Astrocyte (in vitro differentiated cells and primary cell): ENCODE measurements at regions not wholly inside any gene's neighbourhood (a gene's known extent, or its start where the extent isn't known, plus 50 kb on each side); places are given as distances from the start of the nearest gene placed in this dataset.

ENCODE experiments used
- DNase-seq: peaks from one replicate; pipeline ENCODE4 v3.0.0-alpha.2; 2010; ENCODE audit warnings: low read depth
- FAIRE-seq: peaks from 2 replicates; lab custom pipeline; 2011; peaks lifted over from hg19 to GRCh38; lab: Jason Lieb, UNC
- H2AFZ ChIP-seq: 2 replicates; pipeline ENCODE4 v1.6.0; 2012; ENCODE audit warnings: low read depth, low read length, inconsistent platforms
- H3K27ac ChIP-seq: 2 replicates; pipeline ENCODE4 v1.5.1; 2011; ENCODE audit warnings: low read depth, low read length, inconsistent platforms
- H3K27me3 ChIP-seq: 2 replicates; pipeline ENCODE4 v1.6.0; 2011; ENCODE audit warnings: low read length, inconsistent platforms; ENCODE audit not compliant: insufficient read depth
- H3K36me3 ChIP-seq: 2 replicates; pipeline ENCODE4 v1.5.1; 2011; ENCODE audit warnings: low read length, inconsistent platforms; ENCODE audit not compliant: insufficient read depth
- H3K4me1 ChIP-seq: 2 replicates; pipeline ENCODE4 v1.5.1; 2011; ENCODE audit warnings: low read length, inconsistent platforms; ENCODE audit not compliant: insufficient read depth
- H3K4me2 ChIP-seq: 2 replicates; pipeline ENCODE4 v1.6.0; 2012; ENCODE audit warnings: low read length, inconsistent platforms
- H3K4me3 ChIP-seq: 2 replicates; pipeline ENCODE4 v1.5.1; 2011; ENCODE audit warnings: low read depth, mild to moderate bottlenecking, low read length, inconsistent platforms; ENCODE audit not compliant: insufficient read depth
- H3K79me2 ChIP-seq: 2 replicates; pipeline ENCODE4 v1.6.0; 2012; ENCODE audit warnings: mild to moderate bottlenecking, low read length, inconsistent platforms; ENCODE audit not compliant: insufficient read depth
- H3K9ac ChIP-seq: 2 replicates; pipeline ENCODE4 v1.6.0; 2012; ENCODE audit warnings: mild to moderate bottlenecking, low read length, inconsistent platforms
- H3K9me3 ChIP-seq: 2 replicates; pipeline ENCODE4 v1.5.1; 2012; ENCODE audit warnings: low read depth, mild to moderate bottlenecking, low read length, inconsistent platforms; ENCODE audit not compliant: insufficient read depth
- H4K20me1 ChIP-seq: 2 replicates; pipeline ENCODE4 v1.6.0; 2012; ENCODE audit warnings: low read length, inconsistent platforms; ENCODE audit not compliant: insufficient read depth
- H3K27ac Mint-ChIP-seq: one replicate; pipeline ENCODE4 v1.8.0; 2021; ENCODE audit warnings: mild to moderate bottlenecking, mixed read lengths; ENCODE audit not compliant: unreplicated experiment
- H3K27me3 Mint-ChIP-seq: one replicate; pipeline ENCODE4 v1.8.0; 2021; ENCODE audit warnings: low read depth, mixed read lengths; ENCODE audit not compliant: unreplicated experiment
- H3K36me3 Mint-ChIP-seq: one replicate; pipeline ENCODE4 v1.8.0; 2021; ENCODE audit warnings: low read depth, mixed read lengths; ENCODE audit not compliant: unreplicated experiment
- H3K4me1 Mint-ChIP-seq: one replicate; pipeline ENCODE4 v1.8.0; 2021; ENCODE audit warnings: low read depth, mixed read lengths; ENCODE audit not compliant: unreplicated experiment
- H3K4me3 Mint-ChIP-seq: one replicate; pipeline ENCODE4 v1.8.0; 2021; ENCODE audit warnings: mild to moderate bottlenecking, moderate library complexity, mixed read lengths; ENCODE audit not compliant: unreplicated experiment
- H3K9me3 Mint-ChIP-seq: one replicate; pipeline ENCODE4 v1.8.0; 2021; ENCODE audit warnings: mild to moderate bottlenecking, mixed read lengths; ENCODE audit not compliant: unreplicated experiment
- CTCF ChIP-seq: IDR thresholded peaks from 2 replicates; pipeline ENCODE4 v1.5.1; 2011; ENCODE audit warnings: low read depth, mild to moderate bottlenecking, inconsistent platforms, low read length, moderate library complexity; ENCODE audit not compliant: insufficient read depth
- EZH2 ChIP-seq: IDR thresholded peaks from 2 replicates; pipeline ENCODE4 v1.6.1; 2012; ENCODE audit warnings: mild to moderate bottlenecking, low read length, inconsistent platforms; ENCODE audit not compliant: insufficient read depth

- FAIRE-seq = no peak
- H3K27ac Mint-ChIP-seq = peak overlapping the region; percentile 16
These were observed 54.4 kb upstream of the BHLHE23 start for GRCh38 chr20:63061051-63061770.

GRCh38 chr20:63060057-63060991 is 53.6 kb upstream of the BHLHE23 start:
- no peak overlapping the region for H3K4me3 Mint-ChIP-seq
- no peaks in the 10 kb centered on the region for H3K36me3 Mint-ChIP-seq
- no peaks in the 10 kb centered on the region for H3K79me2 ChIP-seq
- peaks cover 7% of the 10 kb centered on the region for H3K9me3 ChIP-seq
- no peak overlapping the region for H3K27ac Mint-ChIP-seq
- H2AFZ ChIP-seq = no peak overlapping the region
- H3K4me3 ChIP-seq = no peak overlapping the region
- H4K20me1 ChIP-seq = peaks cover 11% of the 10 kb centered on the region
- peaks cover 4% of the 10 kb centered on the region for H3K9me3 Mint-ChIP-seq
- H3K4me1 Mint-ChIP-seq = no peaks in the 10 kb centered on the region
- H3K27me3 ChIP-seq = peaks cover 2% of the 10 kb centered on the region
- peaks cover 25% of the 10 kb centered on the region for H3K27me3 Mint-ChIP-seq
- no peak overlapping the region for H3K9ac ChIP-seq
- H3K4me1 ChIP-seq = no peaks in the 10 kb centered on the region
- TF ChIP-seq EZH2 = no peak
- no peak for TF ChIP-seq CTCF
- DNase-seq (peak; percentile 45), FAIRE-seq (no peak)
- no peak overlapping the region for H3K4me2 ChIP-seq
- no peak overlapping the region for H3K27ac ChIP-seq
- H3K36me3 ChIP-seq = no peaks in the 10 kb centered on the region

More at GRCh38 chr20:63061051-63061770, 54.4 kb upstream of the BHLHE23 start:
- H3K9me3 Mint-ChIP-seq = peaks cover 4% of the 10 kb centered on the region
- H3K36me3 Mint-ChIP-seq = no peaks in the 10 kb centered on the region
- Histone ChIP-seq H3K4me1 (no peaks in the 10 kb centered on the region), H4K20me1 (peaks cover 11% of the 10 kb centered on the region), H3K4me2 (no peak overlapping the region), H3K27me3 (peaks cover 2% of the 10 kb centered on the region), H3K9me3 (peaks cover 7% of the 10 kb centered on the region), H2AFZ (no peak overlapping the region), H3K36me3 (no peaks in the 10 kb centered on the region), H3K4me3 (no peak overlapping the region), H3K9ac (no peak overlapping the region), H3K27ac (no peak overlapping the region), H3K79me2 (no peaks in the 10 kb centered on the region)
- no peak for DNase-seq
- peaks cover 32% of the 10 kb centered on the region for H3K27me3 Mint-ChIP-seq
- TF ChIP-seq CTCF (no peak), EZH2 (no peak)
- H3K4me3 Mint-ChIP-seq = no peak overlapping the region
- H3K4me1 Mint-ChIP-seq = no peaks in the 10 kb centered on the region
